ENCODE measurements at regions not wholly inside any gene's neighbourhood (a gene's known extent, or its start where the extent isn't known, plus 50 kb on each side); places are given as distances from the start of the nearest gene placed in this dataset.

- no peak for DNase-seq
Observed at GRCh38 chr10:130728531-130729215, 582.8 kb downstream of the TCERG1L start.

- DNase-seq, result no peak
Observed at GRCh38 chr10:130729876-130730275, 581.6 kb downstream of the TCERG1L start.

GRCh38 chr10:130737186-130737585 is 574.3 kb downstream of the TCERG1L start:
- DNase-seq, result no peak

- no peak for DNase-seq
Observed at GRCh38 chr10:130737621-130738020, 573.9 kb downstream of the TCERG1L start.

GRCh38 chr10:130739016-130739756 is 572.3 kb downstream of the TCERG1L start:
- DNase-seq, result no peak

- no peak for DNase-seq
Observed at GRCh38 chr10:130739757-130740145, 571.8 kb downstream of the TCERG1L start.

GRCh38 chr10:130740166-130740565 is 571.4 kb downstream of the TCERG1L start:
- DNase-seq, result no peak

GRCh38 chr10:130740915-130741750 is 570.4 kb downstream of the TCERG1L start:
- no peak for DNase-seq

- DNase-seq, result no peak
Observed at GRCh38 chr10:130741901-130742855, 569.3 kb downstream of the TCERG1L start.

- DNase-seq, result no peak
Observed at GRCh38 chr10:130742941-130743675, 568.4 kb downstream of the TCERG1L start.

- no peak for DNase-seq
Observed at GRCh38 chr10:130743751-130744271, 567.7 kb downstream of the TCERG1L start.

- DNase-seq, result no peak
Observed at GRCh38 chr10:130744631-130745030, 566.9 kb downstream of the TCERG1L start.

- no peak for DNase-seq
Observed at GRCh38 chr10:130745251-130745650, 566.3 kb downstream of the TCERG1L start.

- DNase-seq, result no peak
Observed at GRCh38 chr10:130745821-130746220, 565.7 kb downstream of the TCERG1L start.

GRCh38 chr10:130746311-130746710 is 565.2 kb downstream of the TCERG1L start:
- no peak for DNase-seq

GRCh38 chr10:130747356-130747755 is 564.2 kb downstream of the TCERG1L start:
- no peak for DNase-seq

GRCh38 chr10:130747946-130748345 is 563.6 kb downstream of the TCERG1L start:
- DNase-seq, result no peak

GRCh38 chr10:130748409-130749057 is 563.0 kb downstream of the TCERG1L start:
- DNase-seq, result no peak

- DNase-seq, result no peak
Observed at GRCh38 chr10:130749911-130750310, 561.6 kb downstream of the TCERG1L start.

- DNase-seq, result no peak
Observed at GRCh38 chr10:130750441-130750840, 561.1 kb downstream of the TCERG1L start.
